ENCODE measurements at regions not wholly inside any gene's neighbourhood (a gene's known extent, or its start where the extent isn't known, plus 50 kb on each side); places are given as distances from the start of the nearest gene placed in this dataset.

DNA sequence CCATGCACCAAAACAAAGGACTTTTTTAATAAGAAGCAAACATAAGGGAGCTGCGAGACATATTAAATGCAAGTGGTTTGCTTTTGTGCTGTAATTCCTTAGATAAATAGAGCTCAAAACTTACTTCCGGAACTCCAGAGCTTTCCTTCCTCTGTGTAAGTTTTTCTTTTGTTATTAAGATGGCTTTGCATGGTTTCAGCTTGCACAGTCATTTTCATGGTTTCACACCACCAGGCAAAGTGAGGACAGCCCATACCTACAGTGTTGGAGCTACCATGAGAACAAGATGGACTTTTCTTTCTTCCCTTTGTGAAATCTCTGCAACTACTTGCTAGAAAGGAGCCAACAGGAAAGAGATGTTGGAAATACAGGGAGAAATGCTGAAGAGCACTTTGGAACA lies 368.0 kb downstream of the SETD4 start:
- Histone ChIP-seq H3K27ac (replicated peaks) (no peak overlapping the region), H3K36me3 (no peaks in the 10 kb centered on the region), H3K27me3 (ENCODE audit: low read depth) (peaks cover 36% of the 10 kb centered on the region), H3K4me3 (no peak overlapping the region), H3K9me3 (replicated peaks) (no peaks in the 10 kb centered on the region), H3K4me1 (peaks cover 8% of the 10 kb centered on the region)
- DNase-seq: no peak
- TF ChIP-seq, protein P1, sequence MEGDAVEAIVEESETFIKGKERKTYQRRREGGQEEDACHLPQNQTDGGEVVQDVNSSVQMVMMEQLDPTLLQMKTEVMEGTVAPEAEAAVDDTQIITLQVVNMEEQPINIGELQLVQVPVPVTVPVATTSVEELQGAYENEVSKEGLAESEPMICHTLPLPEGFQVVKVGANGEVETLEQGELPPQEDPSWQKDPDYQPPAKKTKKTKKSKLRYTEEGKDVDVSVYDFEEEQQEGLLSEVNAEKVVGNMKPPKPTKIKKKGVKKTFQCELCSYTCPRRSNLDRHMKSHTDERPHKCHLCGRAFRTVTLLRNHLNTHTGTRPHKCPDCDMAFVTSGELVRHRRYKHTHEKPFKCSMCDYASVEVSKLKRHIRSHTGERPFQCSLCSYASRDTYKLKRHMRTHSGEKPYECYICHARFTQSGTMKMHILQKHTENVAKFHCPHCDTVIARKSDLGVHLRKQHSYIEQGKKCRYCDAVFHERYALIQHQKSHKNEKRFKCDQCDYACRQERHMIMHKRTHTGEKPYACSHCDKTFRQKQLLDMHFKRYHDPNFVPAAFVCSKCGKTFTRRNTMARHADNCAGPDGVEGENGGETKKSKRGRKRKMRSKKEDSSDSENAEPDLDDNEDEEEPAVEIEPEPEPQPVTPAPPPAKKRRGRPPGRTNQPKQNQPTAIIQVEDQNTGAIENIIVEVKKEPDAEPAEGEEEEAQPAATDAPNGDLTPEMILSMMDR (IDR thresholded peaks at IDR 0.05; ENCODE audit: borderline replicate concordance): no peak
- intact Hi-C loops (cut with micrococcal nuclease): no loop called here

DNA sequence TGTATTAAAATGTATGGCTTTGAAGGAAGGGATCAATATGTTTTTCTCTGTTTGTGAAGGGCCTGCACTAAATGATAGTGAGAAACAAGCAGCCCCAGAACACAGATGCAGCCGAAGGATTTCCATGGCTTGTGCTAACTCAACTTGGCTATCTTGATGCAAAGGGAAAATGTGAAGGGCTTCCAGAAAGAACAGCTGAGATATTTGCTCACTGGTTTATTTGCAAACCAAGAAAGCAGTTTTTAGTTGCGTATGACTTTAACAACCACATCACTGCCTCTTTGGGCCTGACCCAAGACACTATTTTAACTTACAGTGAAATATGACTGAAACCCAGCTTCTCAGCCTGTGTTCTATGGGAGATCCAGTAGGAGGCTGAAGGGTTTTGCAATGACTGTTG lies 369.9 kb downstream of the SETD4 start:
- TF ChIP-seq, protein P1 (IDR thresholded peaks at IDR 0.05; ENCODE audit: borderline replicate concordance): no peak
- Histone ChIP-seq H3K36me3 (no peaks in the 10 kb centered on the region), H3K27me3 (ENCODE audit: low read depth) (peaks cover 50% of the 10 kb centered on the region), H3K9me3 (replicated peaks) (no peaks in the 10 kb centered on the region), H3K4me1 (no peaks in the 10 kb centered on the region), H3K4me3 (no peak overlapping the region), H3K27ac (replicated peaks) (no peak overlapping the region)
- DNase-seq: no peak
- intact Hi-C loops (cut with micrococcal nuclease): no loop called here

DNA sequence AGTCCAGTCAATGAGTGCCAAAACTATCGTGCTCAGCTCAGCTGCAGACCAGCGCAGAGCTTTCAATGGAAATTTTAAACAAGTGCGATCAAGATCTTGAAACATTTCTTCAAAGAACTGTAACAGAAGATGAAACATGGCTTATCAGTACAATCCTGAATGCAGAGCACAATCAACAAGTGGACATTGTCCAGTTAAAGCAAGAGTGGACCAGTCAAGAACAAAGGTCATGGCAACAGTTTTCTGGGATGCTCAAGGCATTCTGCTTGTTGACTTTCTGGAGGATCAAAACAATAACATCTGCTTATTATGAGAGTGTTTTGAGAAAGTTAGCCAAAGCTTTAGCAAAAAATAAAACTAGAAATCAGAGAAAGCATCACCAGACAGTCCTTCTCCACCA lies 374.2 kb downstream of the SETD4 start:
- Histone ChIP-seq H3K27me3 (ENCODE audit: low read depth) (peaks cover 52% of the 10 kb centered on the region), H3K4me3 (no peak overlapping the region), H3K4me1 (no peaks in the 10 kb centered on the region), H3K36me3 (no peaks in the 10 kb centered on the region), H3K27ac (replicated peaks) (no peak overlapping the region), H3K9me3 (replicated peaks) (no peaks in the 10 kb centered on the region)
- DNase-seq: no peak
- intact Hi-C loops (cut with micrococcal nuclease): no loop called here
- TF ChIP-seq, protein P1 (IDR thresholded peaks at IDR 0.05; ENCODE audit: borderline replicate concordance): no peak

DNA sequence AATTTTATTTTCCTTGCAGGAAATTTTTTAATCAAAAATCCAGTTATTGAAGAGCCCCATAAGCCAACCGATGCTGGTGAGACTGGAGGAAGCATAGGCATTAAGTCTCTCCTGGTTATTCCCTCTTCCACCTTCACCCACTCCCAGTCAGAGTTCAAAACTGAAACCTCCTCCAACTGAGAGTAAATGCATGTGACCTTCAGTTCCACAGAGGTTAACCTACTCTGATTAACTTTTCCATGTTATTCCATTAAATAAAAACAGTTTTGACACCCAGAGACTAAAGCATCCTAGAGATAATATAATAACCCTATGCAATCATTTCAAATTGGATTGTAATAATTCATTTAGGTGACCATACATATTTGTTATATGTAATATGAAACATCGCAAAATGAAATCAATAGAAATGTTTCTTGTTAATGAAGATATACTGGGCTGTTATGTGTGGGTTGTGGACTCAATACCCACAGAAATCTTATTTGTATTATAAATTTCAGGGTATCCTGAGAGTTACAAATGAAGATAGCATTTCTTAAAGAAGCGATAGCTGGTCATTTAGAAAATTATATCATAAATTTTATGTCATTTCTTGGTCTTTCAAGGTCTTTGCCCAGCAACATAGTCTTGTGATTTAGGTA lies 376.5 kb downstream of the SETD4 start:
- peaks cover 57% of the 10 kb centered on the region for H3K27me3 ChIP-seq (ENCODE audit: low read depth)
- intact Hi-C loops (cut with micrococcal nuclease): no loop called here

DNA sequence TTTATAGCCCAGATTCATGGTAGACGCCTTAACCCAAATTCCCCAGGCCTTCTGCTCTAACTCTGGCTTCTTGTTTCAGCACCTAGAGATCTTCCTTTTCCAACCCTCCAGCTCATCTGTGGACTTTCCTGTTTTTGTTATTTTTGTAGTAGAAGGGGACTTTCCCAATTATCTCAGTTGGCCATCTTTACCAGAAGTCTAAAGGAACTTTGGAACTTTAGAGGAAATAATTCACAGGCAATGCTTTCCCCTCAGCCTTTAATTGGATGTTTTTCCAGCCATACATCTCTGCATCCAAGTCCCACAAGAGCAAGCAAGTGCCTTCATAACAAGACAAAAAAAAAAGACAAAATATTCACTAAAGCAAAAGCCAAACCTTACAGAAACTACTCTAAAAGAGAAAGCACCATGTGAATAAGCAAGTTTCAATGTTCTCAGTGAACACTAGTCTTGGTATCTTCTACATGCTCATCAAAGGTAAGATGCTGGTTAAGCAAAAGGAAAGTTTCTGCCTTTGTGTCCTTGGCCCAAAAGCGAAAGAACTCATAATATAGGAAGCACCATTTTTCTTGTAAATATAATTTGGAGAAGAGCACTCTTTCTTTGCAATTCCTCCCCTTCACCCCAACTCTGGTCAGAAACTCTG lies 377.3 kb downstream of the SETD4 start:
- TF ChIP-seq, protein P1 (IDR thresholded peaks at IDR 0.05; ENCODE audit: borderline replicate concordance): no peak
- Histone ChIP-seq H3K9me3 (replicated peaks) (no peaks in the 10 kb centered on the region), H3K27me3 (ENCODE audit: low read depth) (peaks cover 50% of the 10 kb centered on the region), H3K4me1 (no peaks in the 10 kb centered on the region), H3K4me3 (no peak overlapping the region), H3K36me3 (no peaks in the 10 kb centered on the region), H3K27ac (replicated peaks) (no peak overlapping the region)
- intact Hi-C loops (cut with micrococcal nuclease): no loop called here
- no peak for DNase-seq

More for the DNA sequence above, 376.5 kb downstream of the SETD4 start:
- TF ChIP-seq, protein P1 (IDR thresholded peaks at IDR 0.05; ENCODE audit: borderline replicate concordance): no peak
- no peak for DNase-seq
- Histone ChIP-seq H3K4me1 (no peaks in the 10 kb centered on the region), H3K4me3 (no peak overlapping the region), H3K27ac (replicated peaks) (no peak overlapping the region), H3K9me3 (replicated peaks) (no peaks in the 10 kb centered on the region), H3K36me3 (no peaks in the 10 kb centered on the region)

Measured in left ventricle myocardium inferior (tissue), 1 donor.